ENCODE measurements at regions not wholly inside any gene's neighbourhood (a gene's known extent, or its start where the extent isn't known, plus 50 kb on each side); places are given as distances from the start of the nearest gene placed in this dataset.
"Not testable (repeated sequence)": the region's sequence is repeated elsewhere in the genome, so short reads cannot be mapped to it uniquely, and the experiment has no call there.

DNA sequence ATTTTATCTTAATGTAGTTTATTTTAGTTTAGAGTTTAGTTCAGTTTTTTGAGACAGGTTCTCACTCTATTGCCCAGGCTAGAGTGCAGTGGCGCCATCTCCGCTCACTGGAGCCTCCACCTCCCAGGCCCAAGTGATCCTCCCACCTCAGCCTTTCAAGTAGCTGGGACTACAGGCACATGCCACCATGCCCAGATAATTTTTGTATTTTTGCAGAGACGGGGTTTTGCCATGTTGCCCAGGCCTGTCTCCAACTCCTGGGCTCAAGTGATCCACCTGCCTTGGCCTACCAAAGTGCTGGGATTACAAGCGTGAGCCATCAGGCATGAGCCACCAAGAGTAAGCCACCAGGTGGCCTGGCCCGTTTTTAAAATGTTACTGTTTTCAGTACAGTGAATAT is 2058.4 kb downstream of the MRPL39 start:
- TF ChIP-seq, protein P1, sequence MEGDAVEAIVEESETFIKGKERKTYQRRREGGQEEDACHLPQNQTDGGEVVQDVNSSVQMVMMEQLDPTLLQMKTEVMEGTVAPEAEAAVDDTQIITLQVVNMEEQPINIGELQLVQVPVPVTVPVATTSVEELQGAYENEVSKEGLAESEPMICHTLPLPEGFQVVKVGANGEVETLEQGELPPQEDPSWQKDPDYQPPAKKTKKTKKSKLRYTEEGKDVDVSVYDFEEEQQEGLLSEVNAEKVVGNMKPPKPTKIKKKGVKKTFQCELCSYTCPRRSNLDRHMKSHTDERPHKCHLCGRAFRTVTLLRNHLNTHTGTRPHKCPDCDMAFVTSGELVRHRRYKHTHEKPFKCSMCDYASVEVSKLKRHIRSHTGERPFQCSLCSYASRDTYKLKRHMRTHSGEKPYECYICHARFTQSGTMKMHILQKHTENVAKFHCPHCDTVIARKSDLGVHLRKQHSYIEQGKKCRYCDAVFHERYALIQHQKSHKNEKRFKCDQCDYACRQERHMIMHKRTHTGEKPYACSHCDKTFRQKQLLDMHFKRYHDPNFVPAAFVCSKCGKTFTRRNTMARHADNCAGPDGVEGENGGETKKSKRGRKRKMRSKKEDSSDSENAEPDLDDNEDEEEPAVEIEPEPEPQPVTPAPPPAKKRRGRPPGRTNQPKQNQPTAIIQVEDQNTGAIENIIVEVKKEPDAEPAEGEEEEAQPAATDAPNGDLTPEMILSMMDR (IDR thresholded peaks at IDR 0.05), result not testable (repeated sequence)
- not testable (repeated sequence) for TF ChIP-seq POLR2A (IDR thresholded peaks at IDR 0.05)
